ENCODE measurements at regions not wholly inside any gene's neighbourhood (a gene's known extent, or its start where the extent isn't known, plus 50 kb on each side); places are given as distances from the start of the nearest gene placed in this dataset.

- no peak for TF ChIP-seq EP300 (IDR thresholded peaks at IDR 0.05)
- TF ChIP-seq, protein P1, sequence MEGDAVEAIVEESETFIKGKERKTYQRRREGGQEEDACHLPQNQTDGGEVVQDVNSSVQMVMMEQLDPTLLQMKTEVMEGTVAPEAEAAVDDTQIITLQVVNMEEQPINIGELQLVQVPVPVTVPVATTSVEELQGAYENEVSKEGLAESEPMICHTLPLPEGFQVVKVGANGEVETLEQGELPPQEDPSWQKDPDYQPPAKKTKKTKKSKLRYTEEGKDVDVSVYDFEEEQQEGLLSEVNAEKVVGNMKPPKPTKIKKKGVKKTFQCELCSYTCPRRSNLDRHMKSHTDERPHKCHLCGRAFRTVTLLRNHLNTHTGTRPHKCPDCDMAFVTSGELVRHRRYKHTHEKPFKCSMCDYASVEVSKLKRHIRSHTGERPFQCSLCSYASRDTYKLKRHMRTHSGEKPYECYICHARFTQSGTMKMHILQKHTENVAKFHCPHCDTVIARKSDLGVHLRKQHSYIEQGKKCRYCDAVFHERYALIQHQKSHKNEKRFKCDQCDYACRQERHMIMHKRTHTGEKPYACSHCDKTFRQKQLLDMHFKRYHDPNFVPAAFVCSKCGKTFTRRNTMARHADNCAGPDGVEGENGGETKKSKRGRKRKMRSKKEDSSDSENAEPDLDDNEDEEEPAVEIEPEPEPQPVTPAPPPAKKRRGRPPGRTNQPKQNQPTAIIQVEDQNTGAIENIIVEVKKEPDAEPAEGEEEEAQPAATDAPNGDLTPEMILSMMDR (IDR thresholded peaks at IDR 0.05) = no peak
Measured at GRCh38 chr10:36781570-36781969, 343.8 kb upstream of the ANKRD30A start.
